ENCODE measurements at regions not wholly inside any gene's neighbourhood (a gene's known extent, or its start where the extent isn't known, plus 50 kb on each side); places are given as distances from the start of the nearest gene placed in this dataset.

- no peak for TF ChIP-seq CTCF (IDR thresholded peaks at IDR 0.05; ENCODE audit: low read length)
- TF ChIP-seq EZH2 (IDR thresholded peaks at IDR 0.05; ENCODE audit: borderline replicate concordance, low read length), result no peak
Observed at GRCh38 chr13:87128491-87128890, 542.7 kb upstream of the SLITRK5 start.

Data from OCI-LY1 (cell line).